Smooth muscle cell (in vitro differentiated cells): ENCODE measurements at regions not wholly inside any gene's neighbourhood (a gene's known extent, or its start where the extent isn't known, plus 50 kb on each side); places are given as distances from the start of the nearest gene placed in this dataset.
A peak's percentile ranks its signal among the peaks of the same experiment; 100 is the strongest.

ENCODE experiments used
- DNase-seq: peaks from one replicate; lab custom pipeline; 2025; ENCODE audit not compliant: unreplicated experiment; lab: John Stamatoyannopoulos, UW
- H2AFZ ChIP-seq: fragments of 200-600 bp; sonication (generic); 2 replicates; pipeline ENCODE4 v1.6.0; 2016; ENCODE audit warnings: antibody characterized with exemption, low read depth, mild to moderate bottlenecking
- H3F3A ChIP-seq: fragments of 200-600 bp; sonication (generic); 2 replicates; pipeline ENCODE4 v1.6.0; 2017; ENCODE audit warnings: antibody characterized with exemption, low read depth
- H3K27ac ChIP-seq: fragments of 200-600 bp; sonication (generic); 2 replicates; pipeline ENCODE4 v1.5.1; 2016; ENCODE audit warnings: low read depth, mild to moderate bottlenecking
- H3K27me3 ChIP-seq: fragments of 200-600 bp; sonication (generic); 2 replicates; pipeline ENCODE4 v1.6.1; 2016; ENCODE audit warnings: low read depth, mild to moderate bottlenecking
- H3K36me3 ChIP-seq: fragments of 200-600 bp; sonication (generic); 2 replicates; pipeline ENCODE4 v1.5.1; 2016; ENCODE audit warnings: low read depth
- H3K4me1 ChIP-seq: fragments of 200-600 bp; sonication (generic); 2 replicates; pipeline ENCODE4 v1.5.1; 2016; ENCODE audit warnings: low read depth
- H3K4me2 ChIP-seq: fragments of 200-600 bp; sonication (generic); 2 replicates; pipeline ENCODE4 v1.6.0; 2016; ENCODE audit warnings: mild to moderate bottlenecking
- H3K4me3 ChIP-seq: fragments of 200-600 bp; sonication (generic); 2 replicates; pipeline ENCODE4 v1.5.1; 2016; ENCODE audit warnings: mild to moderate bottlenecking
- H3K79me2 ChIP-seq: fragments of 200-600 bp; sonication (generic); 2 replicates; pipeline ENCODE4 v1.6.0; 2016; ENCODE audit warnings: low read depth, mild to moderate bottlenecking
- H3K9ac ChIP-seq: fragments of 200-600 bp; sonication (generic); 2 replicates; pipeline ENCODE4 v1.6.0; 2016; ENCODE audit warnings: low read depth
- H3K9me3 ChIP-seq: fragments of 200-600 bp; sonication (generic); replicated peaks from 2 replicates; pipeline ENCODE4 v1.5.1; 2016; ENCODE audit warnings: low read depth
- H4K20me1 ChIP-seq: fragments of 200-600 bp; sonication (generic); 2 replicates; pipeline ENCODE4 v1.6.0; 2016; ENCODE audit warnings: low read depth
- CTCF ChIP-seq: fragments of 200-600 bp; sonication (generic); IDR thresholded peaks from 2 replicates; pipeline ENCODE4 v1.5.1; 2017; ENCODE audit warnings: borderline replicate concordance, mild to moderate bottlenecking, antibody characterized with exemption; ENCODE audit not compliant: insufficient read depth, poor library complexity, severe bottlenecking
- WGBS: methylation state at CpG from one replicate; pipeline ENCODE4 v1.1.7; 2016; ENCODE audit warnings: low lambda C conversion rate; 5-methylcytosine and 5-hydroxymethylcytosine counted together

- H3K9me3 ChIP-seq: peaks cover 4% of the 10 kb centered on the region
- no peaks in the 10 kb centered on the region for H4K20me1 ChIP-seq
- 70% methylated on average over 5 of the region's 5 CpGs for WGBS
- no peaks in the 10 kb centered on the region for H3K4me1 ChIP-seq
- H3K27me3 ChIP-seq: no peaks in the 10 kb centered on the region
- no peaks in the 10 kb centered on the region for H3F3A ChIP-seq
- no peak overlapping the region for H3K4me2 ChIP-seq
- H3K79me2 ChIP-seq: no peaks in the 10 kb centered on the region
- no peaks in the 10 kb centered on the region for H3K36me3 ChIP-seq
- H3K4me3 ChIP-seq: no peak overlapping the region
- no peak for TF ChIP-seq CTCF
- H2AFZ ChIP-seq: no peak overlapping the region
- no peak overlapping the region for H3K9ac ChIP-seq
- H3K27ac ChIP-seq: no peak overlapping the region
- no peak for DNase-seq
Measured at GRCh38 chr11:57901756-57902155, 121.9 kb upstream of the OR9Q1 start.

- TF ChIP-seq CTCF: no peak
- Histone ChIP-seq H3K9me3 (peaks cover 4% of the 10 kb centered on the region), H3K4me3 (no peak overlapping the region), H3K36me3 (no peaks in the 10 kb centered on the region), H3K27me3 (no peaks in the 10 kb centered on the region), H4K20me1 (no peaks in the 10 kb centered on the region), H3K9ac (no peak overlapping the region), H3K4me2 (peak overlapping the region; percentile 66), H3K4me1 (no peaks in the 10 kb centered on the region), H3F3A (no peaks in the 10 kb centered on the region), H2AFZ (no peak overlapping the region), H3K27ac (peak overlapping the region; percentile 87), H3K79me2 (no peaks in the 10 kb centered on the region)
- DNase-seq: no peak
Measured at GRCh38 chr11:57903011-57903410, 120.7 kb upstream of the OR9Q1 start.

- Histone ChIP-seq H3K9me3 (peaks cover 4% of the 10 kb centered on the region), H3K4me1 (no peaks in the 10 kb centered on the region), H3F3A (no peaks in the 10 kb centered on the region), H3K27ac (peak overlapping the region; percentile 87), H4K20me1 (no peaks in the 10 kb centered on the region), H3K36me3 (no peaks in the 10 kb centered on the region), H3K79me2 (no peaks in the 10 kb centered on the region), H3K4me3 (no peak overlapping the region), H2AFZ (no peak overlapping the region), H3K4me2 (peak overlapping the region; percentile 66), H3K27me3 (no peaks in the 10 kb centered on the region), H3K9ac (peak overlapping the region; percentile 12)
- DNase-seq: no peak
- no peak for TF ChIP-seq CTCF
- 45% methylated on average over 11 of the region's 11 CpGs for WGBS
Measured at GRCh38 chr11:57903441-57904123, 120.1 kb upstream of the OR9Q1 start.

GRCh38 chr11:57904376-57904775 is 119.3 kb upstream of the OR9Q1 start:
- H2AFZ ChIP-seq: no peak overlapping the region
- H4K20me1 ChIP-seq: no peaks in the 10 kb centered on the region
- DNase-seq: no peak
- no peak for TF ChIP-seq CTCF
- WGBS: 93% methylated on average over 10 of the region's 10 CpGs
- no peak overlapping the region for H3K4me3 ChIP-seq
- no peaks in the 10 kb centered on the region for H3F3A ChIP-seq
- H3K36me3 ChIP-seq: no peaks in the 10 kb centered on the region
- peaks cover 4% of the 10 kb centered on the region for H3K9me3 ChIP-seq
- no peaks in the 10 kb centered on the region for H3K4me1 ChIP-seq
- H3K27ac ChIP-seq: peak overlapping the region; percentile 87
- H3K9ac ChIP-seq: no peak overlapping the region
- H3K79me2 ChIP-seq: no peaks in the 10 kb centered on the region
- H3K27me3 ChIP-seq: no peaks in the 10 kb centered on the region
- H3K4me2 ChIP-seq: no peak overlapping the region
